Fibroblast of the conjunctiva (primary cell): ENCODE measurements at regions not wholly inside any gene's neighbourhood (a gene's known extent, or its start where the extent isn't known, plus 50 kb on each side); places are given as distances from the start of the nearest gene placed in this dataset.
"Not testable (repeated sequence)": the region's sequence is repeated elsewhere in the genome, so short reads cannot be mapped to it uniquely, and the experiment has no call there.

ENCODE experiments used
- DNase-seq: peaks from one replicate; pipeline ENCODE4 v3.0.0-alpha.2; 2010; ENCODE audit warnings: low read depth

DNA sequence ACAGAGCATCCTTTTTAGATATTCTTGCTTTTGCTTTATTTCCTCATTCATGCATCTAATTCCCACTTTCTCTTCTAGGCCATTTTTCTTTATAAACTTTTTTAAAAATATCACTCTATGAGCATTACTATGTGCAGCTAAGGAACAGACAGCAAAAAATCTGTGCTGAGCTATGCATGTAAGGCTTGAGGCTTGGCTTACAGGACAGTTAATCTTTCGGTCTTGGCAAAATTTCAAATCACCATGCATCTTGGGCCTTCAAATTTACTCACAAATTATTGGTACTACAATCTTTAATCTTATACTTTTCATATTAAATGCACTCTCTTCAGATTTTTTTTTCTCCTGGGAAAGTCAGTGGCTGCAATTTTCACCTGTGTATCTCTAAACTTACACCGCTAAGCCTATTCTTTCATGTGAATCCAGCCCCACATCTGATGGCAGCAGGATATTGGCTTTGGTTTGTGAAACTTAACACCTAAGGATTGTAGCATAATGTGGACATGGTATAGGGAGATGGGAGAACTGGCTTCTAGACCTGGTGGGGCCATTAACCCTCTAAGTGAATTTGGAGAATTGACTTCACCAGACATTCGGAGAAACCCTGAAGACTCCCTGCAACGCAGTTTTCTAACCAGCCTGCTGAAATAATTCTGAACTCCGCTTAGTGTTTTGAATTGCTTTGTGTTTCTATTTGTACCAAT is 278.3 kb downstream of the SPRY1 start:
- DNase-seq, result no peak

DNA sequence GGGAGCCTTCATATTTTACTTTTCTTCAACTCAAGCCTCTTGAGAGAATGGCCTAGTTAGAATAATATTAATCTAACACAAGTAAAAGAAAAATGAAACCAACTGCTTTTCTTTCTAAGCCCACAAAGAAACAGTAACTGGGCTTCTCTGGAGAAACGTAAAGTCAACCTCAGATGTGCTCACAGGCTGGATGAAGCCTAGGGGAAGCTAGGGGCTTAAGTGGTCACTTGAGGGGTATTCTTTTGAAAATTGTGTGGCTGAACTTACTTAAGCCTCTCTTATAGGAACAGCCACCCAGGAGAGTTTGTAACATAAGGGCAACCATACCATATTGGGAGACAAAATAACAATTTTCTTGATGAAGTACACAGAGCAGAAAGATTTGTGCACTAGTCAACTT is 279.0 kb downstream of the SPRY1 start:
- DNase-seq, result no peak

- DNase-seq, result no peak
These were observed 279.7 kb downstream of the SPRY1 start for GRCh38 chr4:123676071-123676889.

DNA sequence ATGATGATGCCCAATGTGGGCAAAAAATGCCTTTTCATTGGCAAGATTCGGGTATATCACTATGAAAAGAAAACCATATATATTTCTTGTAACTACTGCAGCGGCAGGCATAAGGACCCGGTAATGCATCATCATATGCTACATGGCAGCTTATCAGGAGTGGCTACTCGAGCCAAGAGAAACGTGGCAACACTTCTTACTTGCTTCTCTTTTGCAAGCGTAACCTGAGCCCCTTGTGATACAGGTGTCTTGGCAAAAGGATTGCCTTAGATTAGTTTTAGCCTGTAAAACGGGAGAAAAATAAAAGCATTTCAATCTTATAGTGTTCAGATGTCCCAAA is 280.3 kb downstream of the SPRY1 start:
- no peak for DNase-seq

DNA sequence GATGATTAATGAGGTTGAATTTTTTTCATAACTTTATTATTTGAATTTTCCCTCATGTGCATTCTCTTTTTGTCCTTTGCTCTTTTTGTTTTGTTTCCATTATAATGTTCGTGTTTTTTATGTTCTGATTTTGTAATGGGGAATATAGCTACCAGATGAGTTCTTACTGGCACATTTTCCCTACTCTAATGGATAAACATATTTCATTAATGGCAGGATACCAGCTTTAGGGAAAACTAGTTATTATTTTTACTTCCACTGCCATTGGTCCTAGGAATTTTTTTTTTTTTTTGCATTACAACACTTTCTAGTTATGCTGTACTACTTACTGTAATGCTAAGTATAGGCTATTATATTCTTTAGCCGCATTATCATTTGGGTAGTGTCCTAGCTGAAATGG is 286.3 kb downstream of the SPRY1 start:
- DNase-seq, result no peak

DNA sequence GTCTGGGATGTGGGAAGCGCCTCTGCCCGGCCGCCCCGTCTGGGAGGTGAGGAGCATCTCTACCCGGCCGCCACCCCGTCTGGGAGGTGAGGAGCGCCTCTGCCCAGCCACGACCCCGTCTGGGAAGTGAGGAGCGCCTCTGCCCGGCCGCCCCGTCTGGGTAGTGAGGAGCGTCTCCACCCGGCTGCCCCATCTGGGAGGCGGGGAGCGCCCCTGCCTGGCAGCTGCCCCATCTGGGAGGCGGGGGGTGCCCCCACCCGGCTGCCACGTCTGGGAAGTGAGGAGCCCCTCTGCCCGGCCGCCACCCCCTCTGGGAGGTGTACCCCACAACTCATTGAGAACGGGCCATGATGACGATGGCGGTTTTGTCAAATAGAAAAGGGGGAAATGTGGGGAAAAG is 288.3 kb downstream of the SPRY1 start:
- not testable (repeated sequence) for DNase-seq

DNA sequence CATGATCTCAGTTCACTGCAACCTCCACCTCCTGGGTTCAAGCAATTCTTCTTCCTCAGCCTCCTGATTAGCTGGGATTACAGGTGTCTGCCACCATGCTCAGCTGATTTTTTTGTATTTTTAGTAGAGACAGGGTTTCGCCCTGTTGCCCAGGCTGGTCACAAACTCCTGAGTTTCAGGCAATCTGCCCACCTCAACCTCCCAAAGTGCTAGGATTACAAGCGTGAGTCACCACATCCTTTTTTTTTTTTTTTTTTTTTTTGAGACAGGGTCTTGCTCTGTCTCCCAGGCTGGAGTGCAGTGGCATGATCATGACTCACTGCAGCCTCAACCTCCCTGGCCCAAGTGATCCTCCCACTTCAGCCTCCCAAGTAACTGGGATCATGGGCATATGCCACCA is 298.9 kb downstream of the SPRY1 start:
- DNase-seq, result not testable (repeated sequence)

GRCh38 chr4:123696687-123697086 is 300.1 kb downstream of the SPRY1 start:
- no peak for DNase-seq

GRCh38 chr4:123698556-123698955 is 302.0 kb downstream of the SPRY1 start:
- no peak for DNase-seq

DNA sequence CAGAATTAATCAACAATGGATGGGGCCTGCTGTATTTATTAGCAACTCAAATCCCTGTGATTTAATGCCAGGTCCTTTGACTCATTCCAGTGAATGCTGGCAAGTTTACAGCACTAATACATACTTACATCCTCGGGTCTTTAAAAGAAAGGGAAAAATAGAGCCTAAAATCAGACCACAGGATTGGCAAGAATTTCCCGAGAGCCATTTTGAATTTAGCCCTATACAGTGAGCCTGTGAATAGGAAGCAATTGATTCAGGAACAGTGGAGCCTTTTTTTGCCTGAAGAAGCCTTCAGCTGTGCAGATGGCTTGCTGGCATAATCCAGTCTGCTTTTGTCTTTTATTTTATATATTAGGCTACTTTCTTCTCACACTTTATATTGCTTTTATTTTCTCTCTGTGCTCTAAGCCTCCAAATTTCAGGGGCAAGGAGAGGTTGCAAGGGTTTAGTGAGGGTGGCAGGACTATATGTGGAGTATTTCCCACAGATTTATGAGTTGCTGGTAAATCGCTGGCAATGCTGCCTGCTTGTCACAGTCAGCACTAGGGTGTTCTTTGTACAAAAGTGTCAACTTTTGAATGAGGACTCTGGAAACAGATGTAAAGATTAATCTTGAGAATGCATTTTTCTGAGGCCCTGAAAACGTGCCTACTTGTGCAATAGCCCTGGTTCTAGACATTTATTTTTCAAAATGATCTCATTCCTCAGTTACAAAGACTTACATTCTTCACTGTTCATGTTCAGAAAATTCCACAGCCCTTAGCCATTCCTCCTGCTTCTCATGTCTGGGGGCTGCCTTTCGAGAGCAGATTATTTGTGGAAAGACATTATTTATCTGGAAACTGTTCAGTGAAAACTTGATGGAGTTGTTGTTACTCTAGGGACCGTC is 303.5 kb downstream of the SPRY1 start:
- DNase-seq, result peak; percentile 87

DNA sequence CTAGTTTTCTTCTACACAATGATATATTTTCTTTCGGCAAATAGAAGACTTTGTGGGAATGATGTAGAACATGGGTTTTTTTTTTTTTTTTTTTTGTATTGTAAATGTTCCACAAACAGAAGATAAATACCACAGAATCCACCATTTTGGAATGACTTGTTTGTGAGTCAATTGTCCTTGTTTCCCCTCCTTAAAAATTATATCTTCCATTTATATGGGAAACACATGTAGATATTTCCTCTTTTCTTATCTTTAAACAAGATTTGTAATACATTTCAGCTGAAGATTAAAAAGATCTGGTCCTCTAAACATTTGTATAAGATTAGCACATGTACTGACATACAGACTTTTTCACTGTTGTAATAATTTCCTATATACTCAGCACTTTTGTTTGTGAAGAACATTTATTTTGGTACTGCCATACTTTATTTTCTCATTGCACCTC is 304.6 kb downstream of the SPRY1 start:
- no peak for DNase-seq

GRCh38 chr4:123705419-123705818 is 308.8 kb downstream of the SPRY1 start:
- no peak for DNase-seq

DNA sequence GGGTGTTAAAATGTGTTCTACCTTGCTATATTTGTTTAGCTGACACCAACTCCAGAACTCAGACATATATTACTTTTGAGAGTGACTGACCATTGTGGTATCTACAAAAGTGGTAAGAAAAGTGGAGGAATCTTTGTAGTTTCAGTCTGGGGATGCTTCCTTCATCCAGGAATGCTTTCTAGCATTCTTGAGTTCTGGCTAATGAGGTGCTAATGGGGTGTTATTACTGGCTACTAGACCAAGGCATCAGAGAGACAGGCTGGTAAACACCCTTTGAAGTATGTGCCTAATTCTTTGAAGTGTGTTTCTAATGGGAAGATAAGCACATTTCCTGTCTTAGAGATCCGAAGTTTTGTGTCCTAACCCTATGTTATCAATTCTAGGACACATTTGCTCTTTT is 310.4 kb downstream of the SPRY1 start:
- no peak for DNase-seq

- no peak for DNase-seq
These were observed 312.3 kb downstream of the SPRY1 start for GRCh38 chr4:123708902-123709301.

DNA sequence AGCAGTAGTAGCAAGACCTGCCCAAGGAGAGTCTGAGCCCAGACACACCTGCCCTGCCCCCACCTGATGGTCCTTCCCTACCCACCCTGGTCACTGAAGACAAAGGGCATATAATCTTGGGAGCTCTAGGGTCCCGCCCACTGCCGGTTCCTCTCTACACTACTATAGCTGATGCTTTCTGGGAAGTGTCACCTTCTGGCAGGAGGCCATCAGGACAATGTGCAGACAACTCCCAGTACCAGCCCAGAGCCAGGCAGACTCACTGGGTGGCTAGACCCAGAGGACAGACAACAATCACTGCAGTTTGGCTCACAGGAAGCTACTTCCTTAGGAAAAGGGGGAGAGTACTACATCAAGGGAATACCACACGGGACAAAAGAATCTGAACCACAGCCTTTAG is 312.7 kb downstream of the SPRY1 start:
- no peak for DNase-seq

DNA sequence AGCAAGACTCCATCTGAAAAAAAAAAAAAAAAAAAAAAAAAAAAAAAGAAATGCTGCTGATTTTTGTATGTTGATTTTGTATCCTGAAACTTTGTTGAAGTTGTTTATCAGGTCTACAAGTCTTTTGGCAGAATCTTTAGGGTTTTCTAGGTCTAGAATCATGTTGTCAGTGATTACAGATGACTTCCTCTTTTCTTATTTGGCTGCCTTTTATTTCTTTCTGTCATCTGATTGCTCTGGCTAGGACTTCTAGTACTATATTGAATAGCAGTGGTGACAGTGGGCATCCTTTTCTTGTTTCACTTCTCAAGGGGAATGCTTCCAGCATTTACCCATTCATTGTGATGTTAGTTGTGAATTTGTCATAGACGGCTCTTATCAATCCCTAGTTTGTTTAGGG is 334.4 kb downstream of the SPRY1 start:
- no peak for DNase-seq

DNA sequence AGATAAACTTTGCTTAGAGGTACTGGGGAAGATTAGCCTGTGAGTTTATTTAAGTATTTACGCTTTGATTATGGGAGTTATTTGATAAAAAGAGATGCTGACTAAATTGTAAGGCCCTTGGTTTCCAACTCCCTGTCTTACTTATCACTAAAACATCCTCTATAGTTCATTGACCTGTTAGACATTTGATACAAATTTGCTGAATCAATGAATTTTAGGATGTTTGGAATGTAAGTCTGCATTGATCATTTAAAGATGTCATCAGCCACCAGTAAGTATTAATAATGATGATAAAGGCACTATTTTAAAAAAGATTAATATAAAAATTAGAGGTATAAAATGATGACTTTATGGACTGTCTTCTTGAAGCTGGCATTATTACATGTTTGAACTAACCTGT is 340.6 kb downstream of the SPRY1 start:
- no peak for DNase-seq

DNA sequence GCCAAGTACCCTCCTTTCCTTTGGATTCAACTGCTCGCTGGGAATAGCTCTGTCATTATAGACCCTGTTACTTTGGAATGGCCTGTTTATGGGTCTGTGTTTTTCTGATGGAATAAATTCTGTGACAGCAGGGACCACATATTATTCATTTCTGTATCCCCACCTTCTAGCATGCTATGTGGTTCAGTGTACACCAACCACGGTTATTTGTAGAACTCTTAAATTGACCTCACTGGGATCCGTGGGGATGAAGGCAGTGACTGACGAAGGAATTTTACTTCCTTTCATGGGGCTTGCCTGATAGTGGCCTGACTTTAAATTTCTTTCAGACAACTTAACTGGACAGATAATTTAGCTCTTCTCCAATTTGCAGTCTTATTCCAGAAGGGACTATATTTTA is 343.2 kb downstream of the SPRY1 start:
- DNase-seq, result no peak

- DNase-seq, result no peak
These were observed 343.6 kb downstream of the SPRY1 start for GRCh38 chr4:123740236-123740635.

DNA sequence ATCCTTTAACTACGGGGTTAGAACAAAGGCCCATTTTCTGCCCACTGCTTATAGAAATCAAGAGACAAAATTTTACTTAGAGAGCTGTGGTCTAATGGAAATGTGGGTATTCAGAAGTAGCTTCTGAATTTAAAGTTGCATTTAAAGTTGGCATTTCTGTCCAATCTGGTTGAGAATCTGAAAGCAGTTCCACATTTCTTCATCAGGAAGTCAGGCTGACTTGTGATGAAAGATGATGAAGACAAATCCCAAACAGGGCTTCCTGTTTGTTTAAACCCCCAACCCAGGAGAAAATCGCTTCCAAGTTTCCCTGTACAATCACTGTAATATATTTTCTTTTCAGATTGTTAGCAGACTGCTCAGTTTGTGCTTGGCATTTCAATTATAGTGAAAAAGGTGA is 345.3 kb downstream of the SPRY1 start:
- DNase-seq, result no peak

DNA sequence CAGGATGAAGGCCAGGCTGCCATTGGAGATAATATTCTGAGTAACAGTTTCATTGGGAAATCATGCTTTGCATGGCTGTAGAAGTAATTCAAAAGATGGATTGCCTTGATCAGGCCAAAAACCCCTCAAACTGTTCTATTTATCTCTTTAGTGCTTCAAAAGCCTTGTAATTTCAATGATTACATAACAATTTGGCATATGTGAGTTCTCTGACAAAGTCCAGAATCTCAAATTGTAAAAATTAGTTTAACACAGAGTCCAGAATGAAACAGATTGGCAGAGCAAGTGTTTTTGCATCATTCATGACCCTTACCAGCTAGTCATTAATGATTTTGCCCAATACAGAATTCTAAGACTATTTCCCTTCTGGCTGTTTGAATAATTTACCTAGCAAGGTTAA is 347.3 kb downstream of the SPRY1 start:
- no peak for DNase-seq

GRCh38 chr4:123744664-123745290 is 348.2 kb downstream of the SPRY1 start:
- DNase-seq, result no peak
